ENCODE measurements at regions not wholly inside any gene's neighbourhood (a gene's known extent, or its start where the extent isn't known, plus 50 kb on each side); places are given as distances from the start of the nearest gene placed in this dataset.

- Histone ChIP-seq H3K9ac (ENCODE audit: low read depth, low read length) (no peak overlapping the region), H3K4ac (ENCODE audit: low read depth, low read length) (peak overlapping the region; percentile 52; the same call in 1 of the 2 replicates), H3K9me3 (ENCODE audit: control insufficient read depth, insufficient read depth, low read length) (no peaks in the 10 kb centered on the region), H4K20me1 (ENCODE audit: insufficient read depth, low read length) (no peaks in the 10 kb centered on the region), H2BK5ac (ENCODE audit: low read depth, low read length, poor library complexity, severe bottlenecking) (no peak overlapping the region), H3K4me2 (ENCODE audit: low read depth, low read length) (no peak overlapping the region), H3K79me1 (ENCODE audit: low read depth in 1 of 2, low read length in 2 of 2) (no peaks in the 10 kb centered on the region), H3K14ac (replicated peaks; ENCODE audit: low read depth, low read length) (no peak overlapping the region), H4K8ac (ENCODE audit: low read depth in 2 of 2, low read length in 2 of 2) (0 out of 4 replicates have a peak overlapping the region, but pooled peaks of 1 of the 2 experiments have one; percentile 99), H3K36me3 (ENCODE audit: control insufficient read depth, insufficient read depth, low read length) (no peaks in the 10 kb centered on the region), H3K9me1 (ENCODE audit: insufficient read depth, low read length) (peaks cover 14% of the 10 kb centered on the region), H2BK20ac (ENCODE audit: low read depth, low read length) (peak overlapping the region; percentile 93; the same call in 1 of the 2 replicates), H2AK9ac (replicated peaks; ENCODE audit: low read depth, low read length, poor library complexity) (no peak overlapping the region), H3K4me1 (ENCODE audit: control insufficient read depth, insufficient read depth, low read length) (peaks cover 12% of the 10 kb centered on the region), H3K56ac (ENCODE audit: extremely low read depth, insufficient read depth, low read length) (no peak overlapping the region), H4K5ac (ENCODE audit: low read depth, low read length) (no peak overlapping the region), H2AFZ (replicated peaks; ENCODE audit: low read length, poor library complexity) (no peak overlapping the region), H3K23ac (ENCODE audit: low read depth, low read length) (no peak overlapping the region), H2BK15ac (ENCODE audit: low read depth, low read length) (0 out of 3 replicates have a peak overlapping the region, but pooled peaks have one; percentile 28), H3K27ac (ENCODE audit: insufficient read depth, low read length) (no peak overlapping the region), H4K91ac (ENCODE audit: insufficient read depth, low read depth, low read length) (0 out of 2 replicates have a peak overlapping the region, but pooled peaks have one; percentile 43), H3K27me3 (ENCODE audit: control insufficient read depth, insufficient read depth, low read length) (no peaks in the 10 kb centered on the region), H3K4me3 (ENCODE audit: insufficient read depth, low read depth, low read length) (no peak overlapping the region), H3K18ac (ENCODE audit: low read depth, low read length) (no peak overlapping the region), H2AK5ac (ENCODE audit: low read depth, low read length) (no peak overlapping the region), H2BK120ac (ENCODE audit: low read depth, low read length) (peak overlapping the region; percentile 98)
- no peak for ATAC-seq (ENCODE audit: low read depth)
- ChIA-PET CTCF (interaction anchor here (0.9 kb wide), 1 partner anchor 160 kb away, joined by 3 read pairs; the partner anchor contains the start of gene KCNF1), POLR2A (ENCODE audit: unreplicated experiment) (no interaction called here)
- in situ Hi-C loops (cut with MboI; ENCODE audit: low sequenced_read_pairs) (no loop called here), dilution Hi-C loops (cut with HindIII; ENCODE audit: low sequenced_read_pairs, unreplicated experiment) (no loop called here), intact Hi-C loops (cut with micrococcal nuclease) (no loop called here)
- no peak for DNase-seq
- TF ChIP-seq MAZ (IDR thresholded peaks at IDR 0.05; ENCODE audit: borderline replicate concordance, low read depth, low read length) (no peak), POLR2A (IDR thresholded peaks at IDR 0.05; ENCODE audit: low read depth, low read length) (no peak), CEBPB (IDR thresholded peaks at IDR 0.05; ENCODE audit: low read depth, low read length) (no peak), CHD1 (IDR thresholded peaks at IDR 0.05; ENCODE audit: low read depth, low read length) (no peak), NFE2L2 (IDR thresholded peaks at IDR 0.05; ENCODE audit: low read depth, low read length) (no peak), SMC3 (IDR thresholded peaks at IDR 0.05; ENCODE audit: low read depth, low read length) (no peak), MAFK (IDR thresholded peaks at IDR 0.05; ENCODE audit: low read depth, low read length) (no peak), RCOR1 (IDR thresholded peaks at IDR 0.05; ENCODE audit: insufficient replicate concordance, low read length) (no peak), RFX5 (IDR thresholded peaks at IDR 0.05; ENCODE audit: low read depth, low read length) (no peak), FOS (IDR thresholded peaks at IDR 0.05; ENCODE audit: low read depth, low read length) (no peak), CTCF (conservative IDR thresholded peaks at IDR 0.05; ENCODE audit: low read depth, low read length) (no peak)
- TF ChIP-seq, protein P1, sequence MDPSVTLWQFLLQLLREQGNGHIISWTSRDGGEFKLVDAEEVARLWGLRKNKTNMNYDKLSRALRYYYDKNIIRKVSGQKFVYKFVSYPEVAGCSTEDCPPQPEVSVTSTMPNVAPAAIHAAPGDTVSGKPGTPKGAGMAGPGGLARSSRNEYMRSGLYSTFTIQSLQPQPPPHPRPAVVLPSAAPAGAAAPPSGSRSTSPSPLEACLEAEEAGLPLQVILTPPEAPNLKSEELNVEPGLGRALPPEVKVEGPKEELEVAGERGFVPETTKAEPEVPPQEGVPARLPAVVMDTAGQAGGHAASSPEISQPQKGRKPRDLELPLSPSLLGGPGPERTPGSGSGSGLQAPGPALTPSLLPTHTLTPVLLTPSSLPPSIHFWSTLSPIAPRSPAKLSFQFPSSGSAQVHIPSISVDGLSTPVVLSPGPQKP (IDR thresholded peaks at IDR 0.05; ENCODE audit: borderline replicate concordance, low read depth, low read length): no peak
- WGBS, 2 experiments (ENCODE audit: extremely low coverage in 2 of 2, insufficient read length in 1 of 2): no CpG with 5 or more reads among the region's 2 CpGs
- BruUV-seq (replicated peaks): no TSS peak
These were observed 83.3 kb upstream of the SLC66A3 start for GRCh38 chr2:11071939-11072338.
